ENCODE measurements at regions not wholly inside any gene's neighbourhood (a gene's known extent, or its start where the extent isn't known, plus 50 kb on each side); places are given as distances from the start of the nearest gene placed in this dataset.

- DNase-seq = no peak
Measured at GRCh38 chr3:88586121-88586640, 436.4 kb downstream of the C3orf38 start.

- no peak for DNase-seq
Measured at GRCh38 chr3:88589138-88589537, 439.4 kb downstream of the C3orf38 start.

DNA sequence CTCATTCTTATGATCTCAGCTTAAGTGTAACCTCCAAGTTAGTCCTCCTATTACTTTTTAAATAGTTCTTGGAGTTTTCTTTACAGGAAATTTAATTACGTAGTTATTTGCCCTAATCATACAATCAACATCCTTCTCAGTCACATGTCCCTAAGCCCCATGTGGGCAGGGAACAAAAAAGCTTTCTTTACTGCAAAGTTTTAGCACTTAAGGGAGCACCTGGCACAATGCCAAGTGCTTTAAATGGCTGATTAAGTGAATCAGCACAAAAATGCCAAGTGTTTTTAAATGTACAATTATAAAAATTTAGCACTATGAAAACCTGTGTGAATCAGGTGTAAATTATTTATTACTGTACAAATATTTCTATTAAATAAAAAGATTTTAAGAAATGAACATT lies 445.3 kb downstream of the C3orf38 start:
- DNase-seq = no peak

GRCh38 chr3:88596451-88596850 lies 446.7 kb downstream of the C3orf38 start:
- DNase-seq = no peak

DNA sequence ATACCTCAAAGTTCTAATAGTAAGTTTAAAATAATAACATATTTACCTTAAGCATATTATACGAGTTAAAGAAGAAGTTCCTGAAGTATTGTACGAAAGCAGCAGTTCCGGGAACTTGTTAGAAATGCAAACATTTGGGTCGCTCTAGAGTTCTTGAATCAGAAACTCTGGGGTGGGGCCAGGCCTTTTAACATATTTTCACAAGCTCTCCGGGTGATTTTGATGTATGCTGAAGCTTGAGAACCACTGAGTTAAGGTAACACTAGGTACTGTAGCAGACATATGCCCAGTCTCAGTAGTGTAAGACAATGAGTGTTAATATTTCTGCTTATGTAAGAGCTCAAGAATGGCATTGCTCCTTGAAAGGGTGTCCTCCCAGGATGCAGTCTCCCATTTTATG lies 461.1 kb downstream of the C3orf38 start:
- no peak for DNase-seq

- no peak for DNase-seq
Measured at GRCh38 chr3:88611826-88612326, 462.1 kb downstream of the C3orf38 start.

DNA sequence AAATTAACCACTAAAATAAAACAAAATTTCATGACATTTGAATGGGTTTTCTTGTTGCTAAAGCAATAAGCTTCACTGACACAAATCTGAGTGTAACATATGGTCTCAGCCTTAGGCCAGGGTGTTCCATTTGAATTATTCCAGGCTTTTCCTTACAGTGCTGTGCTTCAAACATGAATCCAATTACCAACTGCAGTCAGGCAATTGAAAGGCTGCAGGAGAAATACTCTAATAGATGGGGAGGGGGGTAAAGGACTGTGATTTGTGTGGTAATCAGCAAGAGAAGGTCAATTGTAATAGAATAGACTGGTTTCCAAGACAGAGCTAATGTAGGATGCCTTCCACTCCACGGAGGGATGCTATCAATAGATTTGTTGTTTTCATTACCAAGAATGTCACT lies 466.7 kb downstream of the C3orf38 start:
- no peak for DNase-seq

DNA sequence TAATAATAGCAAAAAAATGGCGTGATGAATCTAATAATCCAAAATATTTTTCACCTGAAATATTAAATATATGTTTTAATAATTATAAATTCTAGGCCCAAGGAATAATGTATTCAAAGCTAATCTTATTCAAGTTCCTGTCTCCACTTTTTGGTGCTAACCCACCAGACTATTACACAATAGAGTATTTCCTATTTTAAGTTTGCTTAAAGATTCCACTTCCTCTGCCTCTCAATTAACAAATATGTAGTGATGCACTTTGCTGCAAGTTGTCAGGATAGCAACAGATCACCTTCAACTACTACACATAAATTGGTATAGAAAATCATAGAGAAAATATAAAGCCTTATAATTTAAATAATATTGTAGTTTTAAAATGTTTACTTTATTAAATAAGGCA lies 467.5 kb downstream of the C3orf38 start:
- no peak for DNase-seq

DNA sequence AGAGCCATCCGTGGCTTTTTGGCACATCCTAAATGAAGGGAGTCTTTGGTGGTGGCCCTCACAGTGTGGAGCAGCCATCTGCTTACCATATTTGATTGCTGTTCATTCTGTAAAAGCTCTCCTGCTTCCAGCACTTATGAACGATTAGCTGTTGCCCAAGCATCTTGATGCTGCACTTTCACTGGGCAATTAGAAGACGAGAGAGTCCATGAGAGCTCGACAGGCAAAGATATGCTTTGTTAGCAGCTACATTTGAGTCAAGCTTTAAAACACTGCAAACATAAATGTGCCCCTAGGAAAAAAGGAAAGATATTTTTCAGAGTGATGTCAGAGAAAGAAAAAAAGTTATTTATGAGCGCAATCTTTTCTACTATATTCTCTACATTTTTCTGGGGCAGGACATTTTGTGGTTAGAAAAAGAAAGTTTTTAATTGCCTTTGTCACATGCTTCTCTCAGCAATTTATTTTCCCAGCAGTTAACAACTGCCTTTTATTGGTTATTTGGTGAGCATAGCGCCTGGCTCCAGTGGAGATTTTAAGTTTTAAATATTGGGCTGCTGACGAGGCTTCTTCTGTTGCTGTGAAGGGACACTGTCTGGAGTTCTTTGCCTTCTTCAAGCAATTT lies 468.4 kb downstream of the C3orf38 start:
- DNase-seq = no peak

DNA sequence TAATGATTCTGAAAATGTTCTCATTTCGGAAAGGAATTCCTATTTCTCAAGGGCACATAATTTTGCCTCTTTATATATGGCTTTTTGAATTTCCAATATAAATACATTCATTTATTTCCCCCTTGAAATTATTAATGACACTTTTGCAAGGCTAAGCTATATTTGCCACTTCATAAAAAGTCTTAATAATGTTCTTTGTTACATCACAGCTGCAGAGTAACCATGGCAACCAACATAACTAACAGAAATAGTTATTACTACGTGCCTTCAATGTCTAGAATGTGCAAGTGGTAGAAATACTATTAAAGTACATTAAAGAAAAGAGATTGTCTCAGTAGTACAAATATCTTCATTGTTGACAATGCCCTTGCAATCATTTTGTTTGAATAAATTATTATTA lies 471.8 kb downstream of the C3orf38 start:
- no peak for DNase-seq

GRCh38 chr3:88623709-88624108 lies 473.9 kb downstream of the C3orf38 start:
- no peak for DNase-seq

- DNase-seq = no peak
Measured at GRCh38 chr3:88626456-88627120, 476.8 kb downstream of the C3orf38 start.

DNA sequence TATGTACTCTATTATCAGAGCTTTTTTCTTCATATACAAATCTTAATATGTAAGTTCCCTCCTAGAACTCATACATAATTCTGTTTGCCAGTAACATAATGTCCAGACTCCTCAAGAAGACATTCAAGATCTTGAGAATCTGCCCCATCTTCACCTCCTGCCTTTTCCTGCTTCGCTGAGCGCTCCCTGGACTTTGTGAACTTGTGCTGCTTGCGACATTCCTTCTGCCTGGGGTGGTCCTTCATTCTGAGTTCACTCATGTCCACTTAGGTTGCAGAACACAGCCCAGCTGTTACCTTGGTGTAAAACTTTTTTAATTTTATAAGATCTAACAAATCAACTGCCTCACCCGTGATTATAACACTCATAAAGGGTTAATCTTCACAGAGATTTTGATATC lies 478.5 kb upstream of the EPHA3 start:
- DNase-seq = no peak

- no peak for DNase-seq
Measured at GRCh38 chr3:88632226-88632625, 475.2 kb upstream of the EPHA3 start.

- no peak for DNase-seq
Measured at GRCh38 chr3:88640581-88640980, 466.8 kb upstream of the EPHA3 start.

GRCh38 chr3:88641033-88641604 lies 466.3 kb upstream of the EPHA3 start:
- DNase-seq = no peak

GRCh38 chr3:88657459-88657858 lies 450.0 kb upstream of the EPHA3 start:
- no peak for DNase-seq

GRCh38 chr3:88661433-88661824 lies 446.0 kb upstream of the EPHA3 start:
- no peak for DNase-seq

DNA sequence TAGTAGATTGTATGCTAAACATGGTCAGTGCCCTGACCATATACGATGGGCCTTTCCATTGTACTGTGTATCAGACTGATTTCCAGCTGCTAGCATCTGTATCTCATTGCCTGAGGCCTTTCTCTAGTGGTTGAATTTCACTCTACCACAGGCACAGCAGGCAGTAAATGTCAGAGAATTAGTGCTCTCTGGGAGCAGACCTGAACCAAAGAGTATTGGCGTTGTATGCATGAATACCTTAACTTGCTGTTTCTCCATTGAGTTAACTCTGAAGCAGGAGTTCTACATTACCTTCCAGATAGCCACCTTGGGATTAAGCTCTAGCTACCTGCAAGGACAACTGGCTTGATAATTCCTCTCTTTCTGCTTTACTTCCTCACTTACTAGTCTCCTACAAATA lies 439.2 kb upstream of the EPHA3 start:
- no peak for DNase-seq

- no peak for DNase-seq
Measured at GRCh38 chr3:88671573-88671972, 435.8 kb upstream of the EPHA3 start.

GRCh38 chr3:88677298-88677697 lies 430.1 kb upstream of the EPHA3 start:
- DNase-seq = no peak

- no peak for DNase-seq
Measured at GRCh38 chr3:88678747-88679146, 428.7 kb upstream of the EPHA3 start.

- no peak for DNase-seq
Measured at GRCh38 chr3:88690287-88690686, 417.1 kb upstream of the EPHA3 start.

GRCh38 chr3:88691081-88691480 lies 416.3 kb upstream of the EPHA3 start:
- no peak for DNase-seq

All from CD4-positive, alpha-beta T cell treated with Interferon gamma for 1 hour (primary cell).